Tibial artery (tissue), 4 donors: ENCODE measurements at regions not wholly inside any gene's neighbourhood (a gene's known extent, or its start where the extent isn't known, plus 50 kb on each side); places are given as distances from the start of the nearest gene placed in this dataset.

Source experiments
- DNase-seq, 2 donors: peaks; one replicate each; pipeline ENCODE4 v3.0.0-alpha.2; 2019
- H3K27ac ChIP-seq, 2 donors: fragments of 200-600 bp; sonication (generic) in 1 of 2; 1 replicate in 1 of 2; 2 replicates in 1 of 2; pipeline ENCODE4 v1.5.1; 2018 to 2019; ENCODE audit warnings: mild to moderate bottlenecking in 1 of 2
- H3K27me3 ChIP-seq, 2 donors: fragments of 200-600 bp; sonication (generic) in 1 of 2; one replicate each; pipeline versions ENCODE4 v1.5.1 to v1.6.0; 2016 to 2019
- H3K36me3 ChIP-seq, 3 donors: fragments of 200-600 bp; sonication (generic) in 2 of 3; one replicate each; pipeline ENCODE4 v1.5.1; 2016 to 2019; ENCODE audit warnings: mild to moderate bottlenecking in 2 of 3
- H3K4me1 ChIP-seq, 4 donors: fragments of 200-600 bp; sonication (generic) in 2 of 4; 1 replicate in 3 of 4; 2 replicates in 1 of 4; pipeline ENCODE4 v1.5.1; 2016 to 2019
- H3K4me3 ChIP-seq, 2 donors: fragments of 200-600 bp; sonication (generic) in 1 of 2; 1 replicate in 1 of 2; 2 replicates in 1 of 2; pipeline ENCODE4 v1.5.1; 2018 to 2019; ENCODE audit warnings: mild to moderate bottlenecking in 2 of 2
- H3K9me3 ChIP-seq, 3 donors: fragments of 200-600 bp; sonication (generic) in 1 of 3; one replicate each; pipeline ENCODE4 v1.5.1; 2016 to 2019
- CTCF ChIP-seq, 2 experiments: fragments of 200-600 bp in 1 of 2; fragments of 450-650 bp in 1 of 2; IDR thresholded peaks; one replicate each; pipeline ENCODE4 v1.5.1; 2017 to 2019; ENCODE audit warnings: antibody characterized with exemption in 2 of 2, mild to moderate bottlenecking in 1 of 2, moderate library complexity in 1 of 2
- intact Hi-C: fragments of 100-400 bp; cut with DNase I; formaldehyde crosslinking; loops from one replicate; pipeline ENCODE4 v1.15.0; 2023; ENCODE audit warnings: low total_unique reads

DNA sequence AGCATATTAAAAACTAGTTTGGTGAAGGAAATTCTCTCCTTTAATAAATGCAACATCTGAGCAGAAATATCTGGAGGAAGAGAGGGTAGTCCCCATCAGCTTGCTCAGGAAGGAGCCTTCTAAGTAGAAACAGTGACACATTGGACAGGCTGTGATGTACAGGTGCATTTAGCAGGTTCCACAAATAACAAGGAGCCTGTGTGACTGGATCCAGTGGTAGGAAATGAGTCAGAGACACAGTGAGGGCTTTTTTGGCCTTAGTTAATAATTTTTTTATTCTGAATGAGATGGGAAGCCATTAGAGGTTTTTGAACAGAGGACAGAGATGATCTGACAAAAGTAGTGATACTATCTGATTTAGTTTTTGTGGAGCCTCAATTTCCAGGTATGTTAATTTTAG is 738.9 kb upstream of the PTBP2 start:
- H3K27me3 ChIP-seq = no peaks in the 10 kb centered on the region
- intact Hi-C loops = no loop called here
- no peaks in the 10 kb centered on the region for H3K4me1 ChIP-seq
- no peak overlapping the region for H3K4me3 ChIP-seq
- H3K36me3 ChIP-seq = no peaks in the 10 kb centered on the region
- DNase-seq = no peak
- H3K27ac ChIP-seq = no peak overlapping the region
- H3K9me3 ChIP-seq = no peaks in the 10 kb centered on the region
- no peak for TF ChIP-seq CTCF (IDR thresholded peaks at IDR 0.05)

- Histone ChIP-seq H3K27ac (no peak overlapping the region), H3K27me3 (no peaks in the 10 kb centered on the region), H3K4me3 (no peak overlapping the region), H3K9me3 (no peaks in the 10 kb centered on the region), H3K36me3 (no peaks in the 10 kb centered on the region), H3K4me1 (no peaks in the 10 kb centered on the region)
- DNase-seq = no peak
- intact Hi-C loops = no loop called here
- TF ChIP-seq CTCF (IDR thresholded peaks at IDR 0.05) = no peak
Observed at GRCh38 chr1:95983831-95984230, 737.8 kb upstream of the PTBP2 start.

- no peak for DNase-seq
- Histone ChIP-seq H3K4me3 (no peak overlapping the region), H3K27me3 (no peaks in the 10 kb centered on the region), H3K9me3 (no peaks in the 10 kb centered on the region), H3K36me3 (no peaks in the 10 kb centered on the region), H3K4me1 (no peaks in the 10 kb centered on the region), H3K27ac (no peak overlapping the region)
- intact Hi-C loops = no loop called here
- no peak for TF ChIP-seq CTCF (IDR thresholded peaks at IDR 0.05)
Observed at GRCh38 chr1:95984798-95985374, 736.7 kb upstream of the PTBP2 start.

DNA sequence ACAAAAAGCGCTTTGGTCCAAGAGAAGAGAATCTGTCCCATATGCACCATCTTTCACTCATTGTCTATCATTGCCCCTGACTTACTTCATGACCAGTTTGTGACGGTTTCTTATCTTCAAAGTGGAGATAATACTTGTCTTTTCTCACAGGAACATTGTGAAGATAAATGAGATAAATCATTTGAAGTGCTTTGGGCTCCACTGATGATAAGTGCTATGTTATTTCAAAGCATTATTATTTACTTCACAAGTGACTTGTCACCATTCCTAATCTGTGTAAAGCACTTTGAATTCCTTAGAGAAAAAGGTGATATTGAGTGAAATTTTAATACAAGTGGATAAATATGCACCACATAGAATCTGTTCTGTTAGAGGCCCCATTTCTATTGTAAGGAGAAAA is 731.6 kb upstream of the PTBP2 start:
- Histone ChIP-seq H3K4me1 (peaks cover 0 to 5% (median 0%) of the 10 kb centered on the region in 4 donors), H3K4me3 (no peak overlapping the region), H3K36me3 (no peaks in the 10 kb centered on the region), H3K27me3 (no peaks in the 10 kb centered on the region), H3K27ac (no peak overlapping the region), H3K9me3 (no peaks in the 10 kb centered on the region)
- no peak for TF ChIP-seq CTCF (IDR thresholded peaks at IDR 0.05)
- intact Hi-C loops = no loop called here
- no peak for DNase-seq

- Histone ChIP-seq H3K4me1 (peaks cover 0 to 8% (median 0%) of the 10 kb centered on the region in 4 donors), H3K27me3 (no peaks in the 10 kb centered on the region), H3K9me3 (no peaks in the 10 kb centered on the region), H3K4me3 (no peak overlapping the region), H3K36me3 (no peaks in the 10 kb centered on the region), H3K27ac (no peak overlapping the region)
- no peak for DNase-seq
- intact Hi-C loops = no loop called here
- no peak for TF ChIP-seq CTCF (IDR thresholded peaks at IDR 0.05)
Observed at GRCh38 chr1:95991787-95992520, 729.6 kb upstream of the PTBP2 start.
